H1 (cell line): ENCODE measurements at regions not wholly inside any gene's neighbourhood (a gene's known extent, or its start where the extent isn't known, plus 50 kb on each side); places are given as distances from the start of the nearest gene placed in this dataset.

Experiments used
- JUN ChIP-seq: IDR thresholded peaks from 2 replicates; pipeline ENCODE4 v1.6.1; 2011; ENCODE audit warnings: low read depth, mild to moderate bottlenecking, improper control_type of control experiment, low read length
- RBBP5 ChIP-seq: IDR thresholded peaks from 2 replicates; pipeline ENCODE4 v1.7.1; 2012; ENCODE audit warnings: low read depth, mild to moderate bottlenecking, inconsistent platforms, low read length, moderate library complexity, borderline replicate concordance
- RFX5 ChIP-seq: IDR thresholded peaks from 2 replicates; pipeline ENCODE4 v1.6.1; 2011; ENCODE audit warnings: low read depth, low read length, improper control_type of control experiment, borderline replicate concordance
- SIX5 ChIP-seq: IDR thresholded peaks from 2 replicates; pipeline ENCODE4 v1.6.1; 2011; ENCODE audit warnings: mild to moderate bottlenecking, low read depth, low read length
- SUZ12 ChIP-seq: fragments of 200-600 bp; sonication (generic); IDR thresholded peaks from 2 replicates; pipeline ENCODE4 v1.6.1; 2012; ENCODE audit warnings: mild to moderate bottlenecking, inconsistent platforms, low read length, moderate library complexity, mixed read lengths

- no peak for TF ChIP-seq SIX5
- no peak for TF ChIP-seq JUN
- TF ChIP-seq RFX5: no peak
- TF ChIP-seq SUZ12: no peak
- TF ChIP-seq RBBP5: no peak
Measured at GRCh38 chr14:61977217-61977616, 215.0 kb downstream of the SNAPC1 start (continued).
